GM19240 (cell line): ENCODE measurements at regions not wholly inside any gene's neighbourhood (a gene's known extent, or its start where the extent isn't known, plus 50 kb on each side); places are given as distances from the start of the nearest gene placed in this dataset.

Experiments
- DNase-seq: peaks from one replicate; pipeline ENCODE4 v3.0.0; 2011; ENCODE audit warnings: low spot score; ENCODE audit not compliant: insufficient read length

GRCh38 chr9:104025104-104025503 lies 69.0 kb upstream of the SMC2 start:
- DNase-seq, result no peak

GRCh38 chr9:104025945-104026344 lies 68.2 kb upstream of the SMC2 start:
- no peak for DNase-seq

- no peak for DNase-seq
Measured at GRCh38 chr9:104027295-104027694, 66.8 kb upstream of the SMC2 start.

- no peak for DNase-seq
Measured at GRCh38 chr9:104028827-104029226, 65.3 kb upstream of the SMC2 start.
